Activated naive CD4-positive, alpha-beta T cell treated with anti-CD3 and anti-CD28 coated beads for 36 hours (primary cell): ENCODE measurements at regions not wholly inside any gene's neighbourhood (a gene's known extent, or its start where the extent isn't known, plus 50 kb on each side); places are given as distances from the start of the nearest gene placed in this dataset.

Source experiments
- CTCF ChIA-PET: fragments of 350-600 bp; sonication (Branson Sonifier 250); formaldehyde crosslinking; loops from one replicate; lab custom pipeline; 2021; ENCODE audit warnings: antibody characterized with exemption; lab: Charles Lee
- DNase-seq: peaks from one replicate; pipeline ENCODE4 v3.0.0-alpha.2; 2020
- H3K27ac Mint-ChIP-seq: one replicate; pipeline ENCODE4 v1.8.0; 2021; ENCODE audit warnings: mild to moderate bottlenecking, mixed read lengths
- H3K27me3 Mint-ChIP-seq: one replicate; pipeline ENCODE4 v1.8.0; 2021; ENCODE audit warnings: low read depth, mixed read lengths
- H3K36me3 Mint-ChIP-seq: one replicate; pipeline ENCODE4 v1.8.0; 2021; ENCODE audit warnings: low read depth, mixed read lengths
- H3K4me1 Mint-ChIP-seq: one replicate; pipeline ENCODE4 v1.8.0; 2021; ENCODE audit warnings: low read depth, mixed read lengths
- H3K4me3 Mint-ChIP-seq: one replicate; pipeline ENCODE4 v1.8.0; 2021; ENCODE audit warnings: mild to moderate bottlenecking, moderate library complexity, mixed read lengths
- H3K9me3 Mint-ChIP-seq: one replicate; pipeline ENCODE4 v1.8.0; 2021; ENCODE audit warnings: mixed read lengths
- intact Hi-C: fragments of 100-400 bp; cut with micrococcal nuclease; formaldehyde crosslinking; loops from one replicate; pipeline ENCODE4 v1.15.1; 2023

DNA sequence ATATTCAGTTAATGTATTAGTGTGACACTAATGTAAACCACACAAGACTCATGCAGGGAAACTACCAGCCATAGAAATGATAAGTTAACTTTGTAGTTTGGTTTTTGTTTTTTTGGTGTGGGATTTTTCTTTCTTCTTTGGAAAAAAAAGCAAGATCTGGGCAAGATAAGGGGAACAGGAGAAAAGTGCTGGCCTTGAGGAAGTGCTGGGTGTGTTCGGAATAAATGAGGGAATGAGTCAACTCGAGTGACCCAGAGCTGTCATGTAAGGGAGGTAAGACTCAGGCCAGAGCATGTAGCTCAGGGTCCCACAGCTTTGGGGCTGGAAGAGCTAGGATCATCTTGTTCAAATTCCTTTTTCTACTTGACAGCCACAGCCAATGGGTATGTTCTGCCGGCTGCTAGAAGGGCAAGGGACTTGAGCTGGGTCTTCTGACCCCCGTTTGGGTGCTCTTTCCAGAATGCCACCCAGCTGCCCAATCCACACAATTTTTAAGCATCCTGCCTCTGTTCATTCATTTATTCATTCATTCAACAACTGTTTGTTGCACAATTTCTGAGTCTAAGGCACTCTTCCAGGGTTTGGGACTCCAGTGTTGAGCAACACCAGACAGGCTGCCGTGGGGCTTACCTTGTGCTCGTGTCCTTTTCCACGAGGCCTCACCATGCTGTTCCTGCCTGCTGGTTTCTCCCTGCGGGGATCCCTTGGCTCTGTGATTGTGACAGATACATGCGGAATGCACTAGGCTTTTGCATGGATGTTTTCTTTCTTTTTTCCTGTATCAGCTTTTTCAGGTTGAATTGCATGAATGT is 54.5 kb downstream of the CLDN34 start:
- Mint-ChIP-seq H3K9me3 (no peaks in the 10 kb centered on the region), H3K36me3 (peaks cover 3% of the 10 kb centered on the region), H3K27ac (no peak overlapping the region), H3K4me1 (peaks cover 8% of the 10 kb centered on the region), H3K4me3 (no peak overlapping the region), H3K27me3 (no peaks in the 10 kb centered on the region)
- CTCF ChIA-PET = no interaction called here
- DNase-seq = no peak
- intact Hi-C loops = no loop called here

DNA sequence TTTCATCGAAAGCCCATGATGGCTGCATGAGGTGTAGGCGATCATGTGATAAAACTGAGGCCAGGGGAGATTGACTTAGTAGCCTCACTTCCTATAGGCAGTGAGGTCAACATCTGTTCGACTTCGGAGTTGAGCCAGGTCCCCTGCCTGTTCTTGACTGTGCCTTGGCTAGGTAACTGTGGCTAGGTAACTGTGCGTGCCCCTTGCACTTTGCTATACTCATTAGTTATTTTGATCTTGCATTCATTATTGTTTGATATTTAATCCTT is 55.0 kb downstream of the CLDN34 start:
- H3K27ac Mint-ChIP-seq = no peak overlapping the region
- H3K4me1 Mint-ChIP-seq = peaks cover 4% of the 10 kb centered on the region
- no peaks in the 10 kb centered on the region for H3K27me3 Mint-ChIP-seq
- intact Hi-C loops = no loop called here
- H3K4me3 Mint-ChIP-seq = no peak overlapping the region
- no peak for DNase-seq
- H3K36me3 Mint-ChIP-seq = peaks cover 1% of the 10 kb centered on the region
- no peaks in the 10 kb centered on the region for H3K9me3 Mint-ChIP-seq
- CTCF ChIA-PET = no interaction called here

DNA sequence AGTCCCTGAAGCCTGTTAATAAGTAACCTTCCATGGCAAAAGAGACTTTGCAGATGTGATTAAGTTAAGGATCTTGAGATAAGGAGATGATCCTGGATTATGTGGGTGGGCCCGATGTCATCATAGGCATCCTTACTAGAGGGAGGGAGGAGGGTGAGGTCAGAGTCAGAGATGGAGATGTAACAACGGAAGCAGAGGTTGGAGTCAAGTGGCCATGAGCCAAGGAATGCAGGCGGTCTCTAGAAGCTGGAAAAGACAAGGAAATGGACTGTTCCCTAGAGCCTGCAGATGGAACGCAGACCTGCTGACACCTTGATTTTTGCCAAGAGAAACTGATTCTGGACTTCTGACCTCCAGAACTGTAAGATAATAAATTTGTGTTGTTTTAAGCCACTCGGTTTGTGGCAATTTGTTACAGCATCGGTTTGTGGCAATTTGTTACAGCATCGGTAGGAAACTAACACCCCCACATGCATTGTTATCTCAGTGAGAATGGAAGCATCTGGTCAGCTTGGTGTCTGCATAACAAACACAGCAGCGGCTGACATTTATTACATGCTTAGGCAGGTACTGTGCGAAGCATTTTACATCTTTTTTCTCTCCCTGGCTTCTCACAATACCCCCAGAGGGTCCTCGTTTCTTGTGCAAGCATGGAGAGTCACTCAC is 55.6 kb downstream of the CLDN34 start:
- Mint-ChIP-seq H3K4me3 (no peak overlapping the region), H3K36me3 (peaks cover 1% of the 10 kb centered on the region), H3K9me3 (no peaks in the 10 kb centered on the region), H3K27me3 (no peaks in the 10 kb centered on the region), H3K27ac (no peak overlapping the region), H3K4me1 (peaks cover 3% of the 10 kb centered on the region)
- DNase-seq = no peak
- CTCF ChIA-PET = no interaction called here
- intact Hi-C loops = no loop called here

DNA sequence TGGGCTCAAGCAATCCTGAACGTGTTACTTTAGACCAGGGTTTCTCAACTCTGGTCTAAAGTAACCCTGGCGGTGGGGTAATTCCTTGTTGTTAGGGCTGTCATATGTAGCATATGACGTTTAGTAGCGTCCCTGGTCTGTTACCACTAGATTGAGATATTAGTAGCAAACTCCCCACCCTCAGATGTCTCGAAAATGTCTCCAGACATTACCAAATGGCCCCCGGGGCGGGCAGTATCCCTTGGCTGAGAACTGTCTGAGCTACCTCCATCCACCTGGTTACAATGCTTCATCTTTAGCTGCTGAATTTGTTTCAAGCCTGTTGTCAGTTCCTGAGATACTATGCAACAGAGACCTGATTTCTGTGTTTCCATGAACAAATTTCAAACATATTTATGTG is 56.7 kb downstream of the CLDN34 start:
- Mint-ChIP-seq H3K27me3 (no peaks in the 10 kb centered on the region), H3K36me3 (peaks cover 1% of the 10 kb centered on the region), H3K9me3 (no peaks in the 10 kb centered on the region), H3K27ac (no peak overlapping the region), H3K4me3 (no peak overlapping the region), H3K4me1 (no peaks in the 10 kb centered on the region)
- intact Hi-C loops = no loop called here
- CTCF ChIA-PET = no interaction called here
- no peak for DNase-seq

DNA sequence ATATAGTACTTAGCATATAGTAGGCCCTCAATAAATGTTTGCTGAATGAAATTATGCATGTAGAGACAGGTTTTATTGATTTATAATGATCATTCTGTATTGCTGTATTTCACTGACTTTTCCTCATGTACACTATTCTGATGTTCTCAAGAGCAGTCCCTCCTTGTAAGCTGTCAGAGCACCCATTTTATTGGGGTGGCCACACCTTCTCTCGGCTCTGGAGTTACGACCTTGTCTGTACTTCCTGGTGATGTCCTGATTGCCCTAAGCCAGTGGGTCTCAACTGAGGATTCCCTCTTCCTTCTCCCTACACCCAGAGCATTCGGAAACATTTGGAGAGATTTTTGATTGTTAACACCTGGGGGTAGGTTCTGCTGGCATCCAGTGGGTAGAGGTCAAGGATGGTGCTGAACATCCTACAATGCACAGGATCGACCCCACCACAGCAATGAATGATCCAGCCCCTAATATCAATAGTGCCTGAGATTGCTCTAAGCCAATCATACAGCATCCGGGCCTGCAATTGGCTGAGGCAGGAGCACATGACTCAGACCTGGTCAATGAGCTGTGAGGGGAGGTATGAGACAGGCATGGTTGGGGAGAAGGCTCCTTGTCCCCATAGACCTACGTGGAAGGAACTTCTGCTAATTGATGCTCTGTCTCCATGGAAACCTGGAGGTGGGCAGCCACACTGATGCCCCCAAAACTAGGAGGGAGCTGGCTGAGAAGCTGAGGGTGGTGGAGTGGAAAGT is 58.8 kb downstream of the CLDN34 start:
- no peak for DNase-seq
- Mint-ChIP-seq H3K4me1 (no peaks in the 10 kb centered on the region), H3K4me3 (no peak overlapping the region), H3K27ac (no peak overlapping the region), H3K27me3 (no peaks in the 10 kb centered on the region), H3K36me3 (peaks cover 1% of the 10 kb centered on the region), H3K9me3 (no peaks in the 10 kb centered on the region)
- CTCF ChIA-PET = interaction anchor here (1.9 kb wide), 1 partner anchor 95 kb away, joined by 11 read pairs; no protein-coding TSS in a partner anchor
- intact Hi-C loops = no loop called here

DNA sequence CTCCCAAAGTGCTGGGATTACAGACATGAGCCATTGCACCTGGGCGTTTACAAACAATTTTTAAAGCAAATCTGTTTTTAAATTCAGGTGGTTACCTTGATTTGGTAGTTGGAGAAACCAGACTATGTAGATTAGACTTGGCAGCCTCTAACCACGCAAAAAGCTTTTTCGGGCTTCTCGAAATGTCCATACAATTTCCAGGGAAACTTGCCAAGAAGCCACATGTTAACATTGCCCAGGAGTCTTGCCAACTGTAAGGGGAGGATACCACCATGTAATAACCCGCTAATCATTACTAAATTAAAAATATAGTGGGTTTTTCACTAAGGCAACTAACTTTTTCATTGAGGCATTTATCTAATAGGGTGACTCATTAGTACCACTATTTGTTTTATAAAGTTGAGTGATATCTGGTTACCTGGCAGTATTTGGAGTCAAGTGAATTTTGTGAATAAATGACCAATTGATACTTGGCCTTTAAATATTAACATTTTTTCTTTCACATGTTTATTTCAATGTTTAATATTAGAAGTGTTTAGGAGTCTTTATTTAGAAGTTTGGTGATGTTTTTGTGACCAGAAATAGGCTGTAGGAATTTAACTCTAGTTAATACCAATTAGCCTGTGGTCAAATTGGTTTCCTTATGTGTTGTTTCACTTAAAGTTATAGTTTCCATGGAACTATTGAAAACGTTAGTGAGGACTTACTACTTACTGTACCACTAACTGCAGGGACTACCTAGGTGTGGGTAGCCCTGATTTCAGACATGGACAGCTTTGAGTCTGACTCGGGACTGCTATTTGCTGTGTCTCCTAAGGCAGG is 61.3 kb downstream of the CLDN34 start:
- Mint-ChIP-seq H3K4me1 (no peaks in the 10 kb centered on the region), H3K27ac (no peak overlapping the region), H3K36me3 (no peaks in the 10 kb centered on the region), H3K9me3 (no peaks in the 10 kb centered on the region), H3K27me3 (no peaks in the 10 kb centered on the region), H3K4me3 (no peak overlapping the region)
- intact Hi-C loops = no loop called here
- DNase-seq = no peak
- CTCF ChIA-PET = interaction anchor here (0.7 kb wide), 1 partner anchor 9 kb away, joined by 3 read pairs; no protein-coding TSS in a partner anchor

DNA sequence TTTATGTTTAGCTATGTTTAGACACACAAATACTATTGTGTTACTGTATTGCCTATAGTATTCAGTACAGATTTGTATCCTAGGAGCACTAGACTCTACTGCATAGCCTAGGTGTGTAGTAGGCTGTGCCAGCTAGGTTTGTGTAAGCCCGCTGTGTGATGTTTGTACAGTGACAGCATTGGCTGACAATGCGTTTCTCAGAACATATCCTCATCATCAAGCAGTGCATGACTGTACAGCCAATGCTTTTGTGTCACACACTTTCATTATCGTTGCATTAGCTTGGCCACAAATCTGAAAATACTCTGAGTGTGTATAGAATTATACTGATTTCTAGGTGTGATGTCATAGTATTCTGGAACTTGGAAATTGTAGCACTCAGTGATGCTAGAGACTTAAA is 63.4 kb downstream of the CLDN34 start:
- Mint-ChIP-seq H3K27ac (no peak overlapping the region), H3K36me3 (no peaks in the 10 kb centered on the region), H3K27me3 (no peaks in the 10 kb centered on the region), H3K4me1 (peaks cover 6% of the 10 kb centered on the region), H3K9me3 (no peaks in the 10 kb centered on the region), H3K4me3 (no peak overlapping the region)
- intact Hi-C loops = no loop called here
- DNase-seq = no peak
- CTCF ChIA-PET = interaction anchor here (0.6 kb wide), 1 partner anchor 67 kb away, joined by 3 read pairs; no protein-coding TSS in a partner anchor

DNA sequence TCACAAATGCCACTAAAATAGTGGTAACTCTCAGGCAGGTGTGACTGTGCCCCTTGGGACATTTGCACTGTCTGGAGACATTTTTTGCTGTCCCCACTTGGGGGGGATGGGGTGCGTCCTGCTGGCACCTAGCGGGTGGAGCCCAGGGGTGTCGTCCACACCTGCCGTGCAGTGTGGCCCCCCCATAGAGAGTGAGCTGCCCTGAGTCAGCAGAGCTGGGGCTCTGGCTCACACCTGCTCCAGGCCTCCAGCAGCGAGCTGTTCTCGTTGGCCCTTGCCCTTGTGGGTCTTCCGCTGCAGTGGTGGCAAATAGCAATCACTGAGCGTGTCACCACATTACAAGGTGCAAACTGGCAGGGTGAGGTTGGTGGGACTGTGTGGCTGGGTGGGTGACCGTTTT is 64.6 kb downstream of the CLDN34 start:
- Mint-ChIP-seq H3K4me1 (peaks cover 6% of the 10 kb centered on the region), H3K9me3 (no peaks in the 10 kb centered on the region), H3K27me3 (no peaks in the 10 kb centered on the region), H3K36me3 (no peaks in the 10 kb centered on the region), H3K27ac (no peak overlapping the region), H3K4me3 (no peak overlapping the region)
- CTCF ChIA-PET = interaction anchor here (0.6 kb wide), 1 partner anchor 940 kb away, joined by 5 read pairs; no protein-coding TSS in a partner anchor
- intact Hi-C loops = no loop called here
- DNase-seq = no peak

DNA sequence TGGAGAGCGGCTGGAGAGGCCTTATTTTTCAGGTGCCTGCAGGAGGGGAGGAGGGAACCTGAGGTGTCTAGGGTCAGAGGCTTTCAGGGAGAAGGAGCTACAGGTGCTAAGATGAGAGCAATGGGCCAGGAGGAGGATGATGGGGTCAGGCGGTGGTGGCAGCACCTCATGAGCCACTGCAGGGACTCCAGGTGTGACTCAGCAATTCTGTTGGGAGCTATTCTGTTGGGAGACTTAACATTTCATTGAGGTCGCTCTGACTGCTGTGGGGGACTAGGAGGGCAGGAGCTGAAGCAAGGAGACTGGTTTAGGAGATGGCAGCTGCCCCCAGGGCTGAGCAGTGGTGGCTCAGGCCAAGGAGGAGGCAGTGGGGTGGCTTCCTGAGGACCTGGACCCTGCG is 65.0 kb downstream of the CLDN34 start:
- no peak overlapping the region for H3K27ac Mint-ChIP-seq

DNA sequence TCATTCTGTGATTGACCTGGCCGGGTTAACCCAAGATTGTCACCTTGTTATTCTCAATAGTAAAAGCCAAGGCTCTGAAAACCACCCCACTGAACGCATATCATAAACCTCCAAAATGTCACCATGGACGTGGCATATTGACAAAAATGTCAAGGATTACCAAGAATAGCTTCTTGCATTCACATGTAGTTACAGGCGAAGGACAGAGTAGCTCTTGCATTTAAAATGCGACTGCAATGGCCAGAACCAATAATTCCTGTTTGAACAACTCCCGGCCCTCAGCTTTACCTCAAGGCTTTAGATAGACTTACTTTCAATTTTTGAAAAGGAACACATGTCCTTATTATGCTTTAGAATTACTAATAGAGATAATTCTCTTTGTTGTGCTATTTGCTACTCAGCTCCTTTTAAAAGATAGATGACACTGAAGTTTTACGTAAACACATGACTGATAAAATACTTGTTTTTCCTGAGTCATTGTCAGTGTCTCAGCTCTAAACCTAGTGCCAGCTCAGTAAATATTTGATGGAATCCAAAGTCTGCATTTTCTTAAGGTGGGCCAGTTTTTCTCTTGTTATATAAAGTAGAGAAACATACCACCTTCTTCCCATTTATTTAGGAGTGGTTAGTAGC is 66.3 kb downstream of the CLDN34 start:
- intact Hi-C loops = no loop called here
- CTCF ChIA-PET = no interaction called here
- no peak for DNase-seq
- Mint-ChIP-seq H3K4me1 (peaks cover 6% of the 10 kb centered on the region), H3K27me3 (no peaks in the 10 kb centered on the region), H3K4me3 (no peak overlapping the region), H3K36me3 (no peaks in the 10 kb centered on the region), H3K9me3 (no peaks in the 10 kb centered on the region), H3K27ac (no peak overlapping the region)

More for the DNA sequence above, 65.0 kb downstream of the CLDN34 start:
- no peaks in the 10 kb centered on the region for H3K27me3 Mint-ChIP-seq
- intact Hi-C loops = no loop called here
- H3K36me3 Mint-ChIP-seq = no peaks in the 10 kb centered on the region
- no peak for DNase-seq
- no peak overlapping the region for H3K4me3 Mint-ChIP-seq
- H3K4me1 Mint-ChIP-seq = peaks cover 6% of the 10 kb centered on the region
- CTCF ChIA-PET = interaction anchor here (0.6 kb wide), 1 partner anchor 358 kb away, joined by 3 read pairs; no protein-coding TSS in a partner anchor
- no peaks in the 10 kb centered on the region for H3K9me3 Mint-ChIP-seq

DNA sequence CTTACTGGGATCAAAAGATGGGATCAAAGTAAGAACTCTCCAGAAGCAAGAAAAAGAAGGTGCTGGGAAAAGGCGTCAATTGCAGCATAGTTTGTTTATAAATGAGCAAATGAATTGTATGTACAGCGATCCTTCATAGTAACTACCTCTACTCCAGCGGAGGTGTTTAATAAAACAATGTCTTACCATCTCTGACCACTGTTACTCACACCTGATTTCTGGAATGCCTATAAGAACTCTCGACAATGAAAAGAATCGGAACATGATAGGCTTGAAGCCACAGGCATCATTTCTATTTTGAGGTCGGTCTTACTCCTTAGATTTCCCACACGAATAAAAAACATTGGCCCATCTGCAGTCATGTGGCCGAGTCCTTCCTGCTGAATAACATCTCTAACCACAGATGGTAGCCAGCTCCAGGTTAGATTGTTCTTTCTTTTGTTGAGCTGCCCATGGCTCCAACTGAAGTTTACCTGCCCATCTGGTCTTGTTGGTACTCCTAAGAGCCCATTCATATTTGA is 67.6 kb downstream of the CLDN34 start:
- Mint-ChIP-seq H3K4me1 (peaks cover 8% of the 10 kb centered on the region), H3K27me3 (no peaks in the 10 kb centered on the region), H3K4me3 (no peak overlapping the region), H3K36me3 (no peaks in the 10 kb centered on the region), H3K27ac (no peak overlapping the region), H3K9me3 (no peaks in the 10 kb centered on the region)
- intact Hi-C loops = no loop called here
- DNase-seq = no peak
- CTCF ChIA-PET = no interaction called here
